ENCODE measurements at regions not wholly inside any gene's neighbourhood (a gene's known extent, or its start where the extent isn't known, plus 50 kb on each side); places are given as distances from the start of the nearest gene placed in this dataset.

DNA sequence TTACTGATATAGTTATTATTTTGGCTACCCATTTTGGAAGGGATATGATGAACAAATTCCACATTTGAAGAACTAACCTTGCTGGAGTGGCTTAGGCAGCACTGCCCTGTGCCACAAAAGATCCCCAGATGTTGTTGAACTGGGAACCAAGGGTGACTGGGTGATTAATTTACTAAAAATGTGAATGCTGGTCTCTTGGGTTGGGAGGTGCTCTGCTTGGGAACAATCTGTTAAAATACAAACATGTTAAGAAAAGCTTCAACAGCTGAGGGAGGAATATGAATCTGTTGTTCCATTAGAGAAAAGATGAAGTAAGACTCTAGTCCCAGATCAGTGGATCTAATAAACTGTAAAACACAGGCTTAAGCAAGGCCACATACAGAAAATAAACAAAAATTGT, 1860.1 kb downstream of the SUCLG1 start (continued):
- TF ChIP-seq, protein P1, sequence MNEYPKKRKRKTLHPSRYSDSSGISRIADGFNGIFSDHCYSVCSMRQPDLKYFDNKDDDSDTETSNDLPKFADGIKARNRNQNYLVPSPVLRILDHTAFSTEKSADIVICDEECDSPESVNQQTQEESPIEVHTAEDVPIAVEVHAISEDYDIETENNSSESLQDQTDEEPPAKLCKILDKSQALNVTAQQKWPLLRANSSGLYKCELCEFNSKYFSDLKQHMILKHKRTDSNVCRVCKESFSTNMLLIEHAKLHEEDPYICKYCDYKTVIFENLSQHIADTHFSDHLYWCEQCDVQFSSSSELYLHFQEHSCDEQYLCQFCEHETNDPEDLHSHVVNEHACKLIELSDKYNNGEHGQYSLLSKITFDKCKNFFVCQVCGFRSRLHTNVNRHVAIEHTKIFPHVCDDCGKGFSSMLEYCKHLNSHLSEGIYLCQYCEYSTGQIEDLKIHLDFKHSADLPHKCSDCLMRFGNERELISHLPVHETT (CRISPR knock-in tag; conservative IDR thresholded peaks at IDR 0.05 in 1 of 2, IDR thresholded peaks at IDR 0.05 in 1 of 2), result no peak
- TF ChIP-seq, protein P2, sequence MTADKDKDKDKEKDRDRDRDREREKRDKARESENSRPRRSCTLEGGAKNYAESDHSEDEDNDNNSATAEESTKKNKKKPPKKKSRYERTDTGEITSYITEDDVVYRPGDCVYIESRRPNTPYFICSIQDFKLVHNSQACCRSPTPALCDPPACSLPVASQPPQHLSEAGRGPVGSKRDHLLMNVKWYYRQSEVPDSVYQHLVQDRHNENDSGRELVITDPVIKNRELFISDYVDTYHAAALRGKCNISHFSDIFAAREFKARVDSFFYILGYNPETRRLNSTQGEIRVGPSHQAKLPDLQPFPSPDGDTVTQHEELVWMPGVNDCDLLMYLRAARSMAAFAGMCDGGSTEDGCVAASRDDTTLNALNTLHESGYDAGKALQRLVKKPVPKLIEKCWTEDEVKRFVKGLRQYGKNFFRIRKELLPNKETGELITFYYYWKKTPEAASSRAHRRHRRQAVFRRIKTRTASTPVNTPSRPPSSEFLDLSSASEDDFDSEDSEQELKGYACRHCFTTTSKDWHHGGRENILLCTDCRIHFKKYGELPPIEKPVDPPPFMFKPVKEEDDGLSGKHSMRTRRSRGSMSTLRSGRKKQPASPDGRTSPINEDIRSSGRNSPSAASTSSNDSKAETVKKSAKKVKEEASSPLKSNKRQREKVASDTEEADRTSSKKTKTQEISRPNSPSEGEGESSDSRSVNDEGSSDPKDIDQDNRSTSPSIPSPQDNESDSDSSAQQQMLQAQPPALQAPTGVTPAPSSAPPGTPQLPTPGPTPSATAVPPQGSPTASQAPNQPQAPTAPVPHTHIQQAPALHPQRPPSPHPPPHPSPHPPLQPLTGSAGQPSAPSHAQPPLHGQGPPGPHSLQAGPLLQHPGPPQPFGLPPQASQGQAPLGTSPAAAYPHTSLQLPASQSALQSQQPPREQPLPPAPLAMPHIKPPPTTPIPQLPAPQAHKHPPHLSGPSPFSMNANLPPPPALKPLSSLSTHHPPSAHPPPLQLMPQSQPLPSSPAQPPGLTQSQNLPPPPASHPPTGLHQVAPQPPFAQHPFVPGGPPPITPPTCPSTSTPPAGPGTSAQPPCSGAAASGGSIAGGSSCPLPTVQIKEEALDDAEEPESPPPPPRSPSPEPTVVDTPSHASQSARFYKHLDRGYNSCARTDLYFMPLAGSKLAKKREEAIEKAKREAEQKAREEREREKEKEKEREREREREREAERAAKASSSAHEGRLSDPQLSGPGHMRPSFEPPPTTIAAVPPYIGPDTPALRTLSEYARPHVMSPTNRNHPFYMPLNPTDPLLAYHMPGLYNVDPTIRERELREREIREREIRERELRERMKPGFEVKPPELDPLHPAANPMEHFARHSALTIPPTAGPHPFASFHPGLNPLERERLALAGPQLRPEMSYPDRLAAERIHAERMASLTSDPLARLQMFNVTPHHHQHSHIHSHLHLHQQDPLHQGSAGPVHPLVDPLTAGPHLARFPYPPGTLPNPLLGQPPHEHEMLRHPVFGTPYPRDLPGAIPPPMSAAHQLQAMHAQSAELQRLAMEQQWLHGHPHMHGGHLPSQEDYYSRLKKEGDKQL (CRISPR knock-in tag; IDR thresholded peaks at IDR 0.05; ENCODE audit: borderline replicate concordance), result no peak
- no peak for TF ChIP-seq MED1 (CRISPR knock-in tag; IDR thresholded peaks at IDR 0.05; ENCODE audit: borderline replicate concordance)
- no peak for TF ChIP-seq RBM22 (IDR thresholded peaks at IDR 0.05; ENCODE audit: low read depth, low read length, poor library complexity, severe bottlenecking)
